NCI-H2227 treated with DMSO at 0.1 percent for 48 hours (cell line): ENCODE measurements at regions not wholly inside any gene's neighbourhood (a gene's known extent, or its start where the extent isn't known, plus 50 kb on each side); places are given as distances from the start of the nearest gene placed in this dataset.
A peak's percentile ranks its signal among the peaks of the same experiment; 100 is the strongest.
"Not testable (repeated sequence)": the region's sequence is repeated elsewhere in the genome, so short reads cannot be mapped to it uniquely, and the experiment has no call there.

Experiments used
- DNase-seq: peaks from one replicate; lab custom pipeline; 2025; lab: John Stamatoyannopoulos, UW

DNA sequence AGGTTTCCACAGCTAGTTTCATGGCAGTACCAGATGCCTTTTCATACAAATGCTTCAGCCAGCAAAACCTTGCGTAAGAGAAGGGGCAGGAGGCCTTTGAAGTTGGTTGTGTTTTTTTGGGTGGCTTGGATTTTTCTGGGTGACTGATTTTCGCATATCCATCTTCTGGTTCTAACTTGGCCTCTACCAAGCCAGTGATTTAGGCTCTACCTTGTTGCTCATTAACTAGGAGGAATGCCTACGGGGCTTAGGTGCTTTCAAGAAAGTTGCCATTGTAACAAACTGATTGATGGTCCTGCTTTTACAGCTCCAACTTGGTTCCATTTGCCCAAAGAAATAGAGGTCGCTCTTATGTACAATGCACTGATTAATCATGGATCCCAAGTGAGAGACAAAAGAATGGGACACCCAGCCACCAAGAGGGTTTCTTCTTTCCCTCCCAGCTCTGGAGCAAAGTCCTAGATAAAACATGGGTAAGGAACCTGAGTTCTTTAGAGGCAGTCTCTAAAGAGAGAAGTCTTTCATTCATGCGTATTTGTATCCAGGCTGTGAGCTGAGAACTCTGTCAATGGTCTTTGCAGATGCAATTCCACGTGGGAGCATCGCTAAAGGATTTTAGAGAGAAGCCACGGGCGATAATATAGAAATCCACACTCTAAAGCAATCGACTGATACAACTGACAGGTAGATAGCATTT, 92.1 kb upstream of the FGFR2 start:
- DNase-seq = no peak

DNA sequence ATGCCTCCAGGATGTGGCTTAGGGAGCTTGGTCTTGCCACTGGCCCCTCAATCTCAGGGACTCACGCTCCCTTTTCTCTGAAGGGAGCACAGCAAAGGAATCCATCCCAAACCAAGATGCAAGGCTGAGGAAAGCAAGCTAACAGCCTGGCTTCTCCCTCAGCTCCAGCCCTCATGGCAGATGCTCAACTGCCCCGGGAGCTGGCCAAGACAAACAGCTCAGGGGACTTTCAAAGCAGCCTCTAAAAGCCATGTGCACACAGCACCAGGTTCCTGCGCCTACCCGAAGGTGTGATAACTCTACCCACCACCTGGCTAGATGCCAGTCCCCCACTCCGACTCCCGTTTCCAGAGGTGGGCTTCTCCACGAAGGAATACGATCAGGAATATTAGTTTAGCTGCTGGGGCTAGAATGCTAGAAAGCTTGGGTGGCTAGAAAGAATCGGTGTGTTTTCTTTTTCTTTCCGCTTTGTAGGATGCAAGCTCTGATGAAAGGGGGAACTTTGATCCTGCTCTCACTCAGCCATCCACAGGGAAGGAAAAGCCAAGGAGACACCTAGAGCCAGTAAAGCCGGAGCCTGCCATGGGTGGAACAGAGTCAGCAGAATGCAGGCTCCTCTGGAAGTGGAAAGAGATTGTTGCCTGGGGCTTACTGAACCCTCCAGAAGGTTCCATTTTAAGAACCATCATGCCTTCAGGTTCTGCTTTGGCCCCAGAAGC, 89.0 kb upstream of the FGFR2 start:
- no peak for DNase-seq

DNA sequence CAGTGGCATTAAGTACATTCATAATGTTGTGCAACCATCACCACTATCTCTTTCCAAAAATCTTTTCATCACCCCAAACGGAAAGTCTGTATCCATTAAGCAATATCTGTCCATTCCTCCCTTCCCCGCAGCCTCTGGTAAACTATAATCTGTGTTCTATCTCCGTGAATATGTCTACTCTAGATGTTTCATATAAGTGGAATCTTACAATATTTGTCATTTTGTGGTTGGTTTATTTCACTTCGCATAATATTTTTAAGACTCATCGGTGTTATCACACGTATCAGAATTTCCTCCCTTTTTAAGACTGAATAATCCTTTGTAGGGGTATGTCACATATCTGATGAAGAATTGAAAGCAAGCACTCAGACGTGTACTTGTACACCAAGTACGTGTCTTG, 86.0 kb upstream of the FGFR2 start:
- DNase-seq = no peak

DNA sequence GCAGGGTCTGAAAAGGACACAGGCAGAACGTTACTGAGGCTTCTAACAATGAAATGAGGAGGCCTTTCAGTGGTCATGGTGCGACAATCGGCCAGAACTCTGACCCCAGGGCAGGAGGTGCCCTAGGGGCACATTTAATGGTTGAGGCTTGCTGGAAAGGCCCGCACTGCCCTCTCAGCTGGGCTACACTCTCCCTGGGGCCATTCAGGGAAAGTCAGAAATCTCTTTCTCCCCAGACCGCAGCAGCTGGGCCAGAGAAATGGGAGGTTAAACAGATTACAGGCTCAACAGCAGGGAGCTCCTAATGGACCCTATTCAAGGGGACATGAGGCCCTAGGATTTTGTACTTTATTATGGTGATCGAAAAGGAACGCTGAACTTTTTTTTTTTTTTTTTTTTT, 85.6 kb upstream of the FGFR2 start:
- no peak for DNase-seq

DNA sequence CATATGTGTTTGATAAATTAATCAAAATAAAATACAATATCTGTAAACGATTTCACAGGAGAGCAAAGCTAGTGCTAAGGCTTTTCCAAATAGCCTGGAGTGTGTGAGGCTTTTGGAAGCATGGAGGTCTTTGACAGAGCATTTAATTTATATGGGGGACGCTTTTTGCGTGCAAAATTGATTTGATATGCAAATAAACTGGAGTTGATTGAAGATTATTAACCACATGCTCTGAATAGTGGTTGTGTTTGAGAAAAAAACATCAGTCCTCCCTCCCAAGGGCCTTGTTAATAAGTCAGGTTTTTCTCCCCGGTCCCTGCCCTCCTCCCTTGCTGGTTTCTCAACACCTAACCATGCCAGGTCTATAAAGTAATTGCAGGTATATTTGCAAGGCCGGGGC, 85.1 kb upstream of the FGFR2 start:
- DNase-seq = no peak

DNA sequence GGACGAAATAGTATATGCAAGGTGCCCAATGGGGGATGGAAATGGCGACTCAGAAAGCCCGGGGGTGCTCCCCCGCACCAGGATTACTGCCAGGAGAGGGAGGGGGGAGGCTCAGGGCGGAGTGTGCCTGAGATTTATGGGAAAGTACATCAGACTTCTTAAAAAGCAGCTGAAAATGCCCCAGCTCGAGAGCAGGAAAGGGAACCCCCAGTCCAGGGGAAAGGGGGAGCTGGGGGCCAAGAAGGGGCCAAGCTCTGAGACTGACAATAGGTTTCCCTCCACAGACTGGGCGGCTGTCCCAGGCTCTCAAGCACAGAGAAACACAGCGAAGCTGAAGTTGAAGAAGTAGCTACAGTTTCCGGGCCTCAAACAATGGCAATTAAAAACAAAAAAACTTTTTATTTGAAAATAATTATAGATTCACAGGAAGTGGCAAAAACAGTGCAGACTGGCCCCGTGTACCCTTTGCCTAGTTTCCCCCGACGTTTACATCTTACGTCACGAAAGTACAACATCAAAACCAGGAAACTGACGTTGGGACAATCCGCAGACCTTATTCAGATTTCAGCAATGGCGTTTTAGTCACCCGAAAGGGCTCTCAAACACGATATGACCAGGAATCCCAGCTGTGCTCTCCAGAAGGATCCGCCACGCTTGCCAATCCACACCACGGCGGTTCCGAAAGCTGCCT, 83.9 kb upstream of the FGFR2 start:
- DNase-seq = no peak

DNA sequence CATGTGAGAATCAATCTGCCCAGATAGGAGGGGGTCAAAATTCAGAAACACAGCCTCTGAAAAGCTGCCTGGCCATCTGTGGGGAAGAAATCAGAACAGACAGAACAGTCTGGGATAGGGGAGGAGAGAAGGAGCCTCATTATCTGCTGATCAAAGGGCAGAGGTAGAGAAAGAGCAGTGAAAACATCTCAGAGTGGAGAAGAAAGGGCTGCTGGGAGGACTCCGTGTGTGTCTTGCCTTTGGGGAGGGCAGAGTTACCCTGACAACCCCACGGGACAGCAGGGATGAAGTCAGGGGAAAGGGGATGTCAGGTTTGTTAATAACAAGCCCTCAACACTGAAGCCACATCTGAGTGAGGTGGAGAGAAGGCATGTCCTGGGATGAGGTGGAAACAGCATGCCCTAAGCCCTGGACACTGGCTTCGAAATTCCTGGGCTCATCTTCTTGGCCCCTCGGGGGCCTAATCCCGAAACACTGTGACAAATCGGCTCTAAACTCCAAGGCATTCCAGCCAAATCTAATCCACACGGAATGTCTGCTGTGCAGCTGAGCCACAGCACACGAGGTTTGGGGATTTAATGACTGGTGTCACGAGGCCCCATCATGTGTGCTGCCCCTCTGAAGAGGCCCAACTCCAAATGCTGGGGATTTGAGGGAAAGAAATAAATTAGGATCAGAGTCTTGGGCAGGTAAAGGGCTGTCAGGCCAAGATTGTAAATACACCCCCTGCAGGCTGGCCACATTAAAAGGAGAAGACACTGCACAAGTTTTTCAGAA, 82.8 kb upstream of the FGFR2 start:
- DNase-seq = no peak

DNA sequence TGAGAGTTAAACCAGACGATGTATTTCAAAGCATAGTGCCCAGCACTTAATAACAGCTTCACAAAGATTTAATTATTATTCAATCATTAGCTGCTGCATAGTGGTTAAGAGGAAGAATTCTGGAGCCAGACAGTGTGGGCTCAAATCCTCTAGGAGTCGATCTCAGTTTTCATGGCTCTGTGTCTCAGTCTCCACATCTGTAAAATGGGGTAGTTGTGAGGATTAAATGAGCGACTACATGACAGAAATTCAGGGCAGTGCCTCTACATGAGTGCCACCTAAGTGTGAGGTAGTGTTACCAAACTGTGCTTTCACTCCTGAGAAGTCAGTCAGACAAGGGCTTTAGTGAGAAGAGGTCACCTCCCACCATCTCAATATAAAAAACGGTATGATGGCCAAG, 81.7 kb upstream of the FGFR2 start:
- DNase-seq = no peak

DNA sequence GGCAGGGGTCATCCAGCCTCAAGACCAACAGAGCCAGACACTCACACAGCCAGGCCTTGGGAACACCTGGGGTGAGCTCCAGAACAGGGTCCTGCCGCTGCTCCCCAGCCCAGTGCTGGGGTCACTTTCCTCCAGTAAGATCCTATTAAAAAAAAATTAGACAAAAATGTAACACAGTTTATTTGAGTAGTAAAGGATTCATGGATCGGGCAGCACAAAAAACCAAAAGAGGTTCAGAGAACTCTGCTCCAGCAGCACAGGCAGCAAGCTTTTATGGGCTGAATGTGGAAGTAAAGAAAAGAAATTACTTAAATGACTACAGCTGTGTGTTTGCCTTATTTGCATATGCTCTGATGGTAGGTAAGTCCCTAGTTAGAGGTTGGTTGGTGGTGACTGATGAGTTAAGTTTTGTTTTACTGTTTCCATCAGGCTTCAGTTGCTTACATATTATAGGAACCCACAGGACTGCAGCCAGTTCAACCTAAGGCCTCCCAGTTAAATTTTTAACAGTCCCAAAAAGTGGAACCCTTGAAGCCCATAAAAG, 80.5 kb upstream of the FGFR2 start:
- DNase-seq = no peak

DNA sequence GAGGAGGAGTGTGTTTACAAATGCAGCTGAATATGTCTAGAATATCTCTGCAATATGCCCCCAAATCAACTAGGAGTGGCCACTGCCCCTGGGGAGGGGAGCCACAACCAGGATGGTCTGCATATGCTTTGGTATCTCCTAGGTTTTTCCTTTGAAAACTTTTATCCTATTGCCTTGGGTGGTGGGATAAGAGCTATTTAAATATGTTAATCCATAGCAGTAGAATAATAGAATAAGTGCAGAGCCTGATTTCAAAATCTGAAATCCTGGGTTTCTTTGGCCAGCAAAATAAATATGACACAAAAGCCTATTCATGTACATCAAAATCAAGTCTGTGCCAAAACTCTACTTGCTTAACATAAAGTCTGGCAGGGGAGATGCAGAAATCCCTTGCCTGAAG, 79.6 kb upstream of the FGFR2 start:
- no peak for DNase-seq

DNA sequence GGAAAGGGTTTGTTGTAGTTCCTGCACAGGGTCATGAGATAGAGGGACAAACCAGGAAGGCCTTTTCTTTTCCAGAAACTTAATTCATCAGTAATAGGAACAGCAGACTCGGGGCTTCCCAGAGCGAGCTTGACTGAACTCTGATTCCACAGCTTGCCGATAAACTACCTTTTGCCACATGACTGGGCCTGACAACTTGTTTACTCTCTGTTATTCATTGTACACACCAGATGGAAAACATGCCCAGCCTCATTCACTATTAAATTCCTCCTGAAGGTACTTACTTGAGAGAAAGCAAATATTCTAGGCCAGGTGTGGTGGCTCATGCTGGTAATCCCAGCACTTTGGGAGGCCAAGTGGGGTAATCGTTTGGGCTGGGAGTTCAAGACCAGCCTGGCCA, 77.1 kb upstream of the FGFR2 start:
- DNase-seq = no peak

DNA sequence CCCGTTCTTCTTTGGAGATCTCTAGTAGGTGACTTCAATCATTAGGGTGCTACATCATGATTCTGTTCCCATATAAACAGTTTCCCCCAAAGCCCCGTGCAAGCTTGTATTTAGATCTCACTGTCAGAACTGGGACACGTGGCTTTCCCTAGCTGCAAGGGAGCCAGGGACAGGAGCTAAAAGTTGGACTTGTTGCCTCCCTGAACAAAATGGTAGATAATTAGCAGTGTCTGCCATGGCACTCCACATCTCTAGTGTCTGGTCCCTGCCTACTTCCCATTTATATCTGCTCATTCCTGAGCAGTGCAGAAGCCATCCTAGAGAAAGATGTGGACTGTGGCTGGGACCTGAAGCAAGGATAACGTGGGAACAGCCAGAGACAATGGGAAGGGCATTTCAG, 76.6 kb upstream of the FGFR2 start:
- no peak for DNase-seq

DNA sequence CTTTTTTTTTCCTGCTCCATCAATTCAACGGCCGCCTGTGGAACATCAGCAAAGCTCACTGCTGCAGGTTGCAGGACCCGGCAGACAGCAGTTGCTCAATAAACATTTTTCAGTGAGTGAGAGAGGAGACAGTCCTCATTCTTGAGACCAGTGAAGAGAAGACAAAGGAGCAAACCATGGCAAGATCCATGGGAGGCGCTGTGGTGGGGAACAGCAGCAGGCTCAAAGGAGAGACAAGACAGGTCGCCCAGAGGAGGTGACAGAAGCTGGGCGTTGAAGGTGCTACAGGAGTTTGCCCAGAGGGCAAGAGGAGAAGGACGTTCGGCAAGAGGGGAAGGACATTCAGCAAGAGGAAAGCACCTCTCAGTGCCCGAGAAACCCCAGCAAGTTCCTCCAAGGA, 74.5 kb upstream of the FGFR2 start:
- DNase-seq = no peak

DNA sequence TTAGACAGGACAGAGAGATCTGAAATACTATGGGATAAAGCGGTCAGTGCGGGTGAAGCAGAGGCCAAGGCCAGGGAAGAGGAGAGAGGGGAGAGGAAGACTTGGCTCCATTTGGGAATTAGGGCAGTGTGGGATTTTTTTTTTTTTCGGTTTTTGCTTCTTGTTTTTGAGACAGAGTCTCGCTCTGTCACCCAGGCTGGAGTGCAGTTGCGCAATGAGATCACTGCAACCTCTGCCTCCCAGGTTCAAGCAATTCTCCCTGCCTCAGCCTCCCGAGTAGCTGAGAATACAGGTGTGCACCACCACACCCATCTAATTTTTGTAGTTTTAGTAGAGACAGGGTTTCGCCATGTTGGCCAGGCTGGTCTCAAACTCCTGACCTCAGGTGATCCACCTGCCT, 71.6 kb upstream of the FGFR2 start:
- not testable (repeated sequence) for DNase-seq

DNA sequence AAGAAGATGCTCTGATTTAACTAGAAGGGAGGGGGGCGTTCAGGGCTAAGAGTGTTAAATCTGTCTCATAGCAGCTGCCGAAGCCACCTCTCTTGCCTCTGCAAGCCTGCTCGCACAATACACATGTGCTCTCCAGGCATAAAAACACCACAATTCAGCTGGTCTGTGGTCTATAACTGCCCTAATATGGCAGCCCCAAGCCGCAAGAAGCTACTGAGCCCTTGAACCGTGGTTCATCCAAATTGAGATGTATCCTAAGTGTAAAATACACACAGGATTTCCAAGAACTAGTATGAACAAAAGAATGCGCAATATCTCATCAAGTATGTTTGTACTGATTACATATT, 70.8 kb upstream of the FGFR2 start:
- no peak for DNase-seq

DNA sequence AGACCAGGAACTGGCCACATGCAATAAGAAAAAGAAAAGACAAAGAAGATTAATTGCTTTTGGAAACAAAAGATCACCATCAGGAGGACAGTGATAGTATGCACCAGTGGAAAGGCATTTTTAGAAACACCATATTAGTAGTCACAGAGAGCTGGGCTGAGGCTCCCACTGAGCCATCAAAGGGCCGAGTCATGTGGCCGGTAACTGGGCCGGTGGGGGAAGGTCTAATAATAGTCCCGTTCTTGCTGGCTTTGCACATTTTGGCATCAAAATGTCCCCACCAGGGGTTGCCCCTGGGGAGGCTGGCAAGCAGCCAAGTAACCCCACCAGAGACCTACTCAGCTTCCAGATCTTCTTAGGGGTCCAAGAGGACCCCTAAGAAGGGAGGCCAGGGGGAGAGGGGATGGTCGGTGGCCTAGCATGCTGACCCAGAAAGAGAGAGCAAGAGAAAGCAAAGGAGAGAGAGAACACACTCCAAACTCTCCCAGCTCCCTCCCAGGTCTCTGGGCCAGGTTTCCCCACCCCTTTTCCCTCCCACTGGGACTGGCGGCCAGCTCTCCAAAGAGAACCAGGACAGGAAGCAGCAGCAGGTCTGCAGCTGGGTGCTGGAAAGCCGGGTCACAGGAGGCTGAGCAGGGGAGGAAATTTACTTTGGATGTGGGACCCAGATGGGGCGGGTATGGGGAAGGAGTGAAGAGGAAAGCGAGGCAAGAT, 70.2 kb upstream of the FGFR2 start:
- peak; percentile 66 for DNase-seq

DNA sequence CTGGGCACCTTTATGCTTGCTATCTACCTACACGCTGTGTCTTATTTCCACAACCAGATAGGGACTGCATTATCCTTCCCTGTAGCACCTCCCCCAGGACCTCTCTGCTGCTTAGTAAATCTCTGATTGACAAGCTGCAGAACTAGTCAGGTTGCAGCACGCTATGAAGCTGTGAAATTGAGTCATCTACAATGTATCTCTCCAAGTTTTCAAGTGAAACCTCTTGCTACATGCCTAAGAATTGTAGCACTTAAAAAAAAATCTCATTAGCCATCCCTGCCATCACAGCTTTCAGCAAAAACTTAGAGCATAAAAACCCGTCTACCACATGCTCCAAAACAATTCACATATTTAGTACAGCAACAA, 69.7 kb upstream of the FGFR2 start:
- no peak for DNase-seq

DNA sequence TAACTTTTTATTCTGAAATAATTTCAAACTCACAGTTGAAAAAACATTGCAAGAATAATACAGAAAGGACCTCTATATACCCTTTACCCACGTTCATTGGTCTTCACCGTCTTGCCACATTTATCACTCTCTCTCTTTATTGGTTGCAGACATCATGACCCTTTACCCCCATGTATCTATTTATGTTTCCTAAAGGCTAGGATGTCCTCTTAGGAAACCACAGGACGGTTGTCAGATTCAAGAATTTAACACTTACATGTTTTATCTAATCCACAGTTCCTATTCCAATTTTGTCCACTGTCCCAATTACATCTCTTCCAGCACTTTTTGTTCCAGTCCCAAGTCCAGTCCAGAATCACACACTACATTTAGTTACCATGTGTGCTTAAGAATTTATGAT, 67.6 kb upstream of the FGFR2 start:
- no peak for DNase-seq

DNA sequence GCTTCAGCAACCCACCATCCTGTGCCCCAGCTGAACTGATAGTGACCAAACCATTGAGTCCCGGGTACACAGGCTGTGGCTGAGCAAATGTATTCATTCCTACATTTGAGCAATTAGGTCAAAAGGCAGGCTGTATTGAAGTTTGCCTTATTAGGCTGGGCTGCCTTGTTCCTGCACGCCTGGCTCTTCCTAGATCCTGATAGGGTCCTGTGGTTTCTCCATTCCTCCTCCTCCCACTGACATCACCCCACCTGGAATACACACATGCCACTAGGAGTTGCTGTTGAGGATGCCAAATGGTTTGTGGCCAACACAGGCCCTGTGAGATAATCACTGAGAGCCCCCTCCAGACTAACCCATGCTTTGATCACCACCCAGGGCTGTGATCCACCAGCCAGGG, 66.4 kb upstream of the FGFR2 start:
- no peak for DNase-seq

DNA sequence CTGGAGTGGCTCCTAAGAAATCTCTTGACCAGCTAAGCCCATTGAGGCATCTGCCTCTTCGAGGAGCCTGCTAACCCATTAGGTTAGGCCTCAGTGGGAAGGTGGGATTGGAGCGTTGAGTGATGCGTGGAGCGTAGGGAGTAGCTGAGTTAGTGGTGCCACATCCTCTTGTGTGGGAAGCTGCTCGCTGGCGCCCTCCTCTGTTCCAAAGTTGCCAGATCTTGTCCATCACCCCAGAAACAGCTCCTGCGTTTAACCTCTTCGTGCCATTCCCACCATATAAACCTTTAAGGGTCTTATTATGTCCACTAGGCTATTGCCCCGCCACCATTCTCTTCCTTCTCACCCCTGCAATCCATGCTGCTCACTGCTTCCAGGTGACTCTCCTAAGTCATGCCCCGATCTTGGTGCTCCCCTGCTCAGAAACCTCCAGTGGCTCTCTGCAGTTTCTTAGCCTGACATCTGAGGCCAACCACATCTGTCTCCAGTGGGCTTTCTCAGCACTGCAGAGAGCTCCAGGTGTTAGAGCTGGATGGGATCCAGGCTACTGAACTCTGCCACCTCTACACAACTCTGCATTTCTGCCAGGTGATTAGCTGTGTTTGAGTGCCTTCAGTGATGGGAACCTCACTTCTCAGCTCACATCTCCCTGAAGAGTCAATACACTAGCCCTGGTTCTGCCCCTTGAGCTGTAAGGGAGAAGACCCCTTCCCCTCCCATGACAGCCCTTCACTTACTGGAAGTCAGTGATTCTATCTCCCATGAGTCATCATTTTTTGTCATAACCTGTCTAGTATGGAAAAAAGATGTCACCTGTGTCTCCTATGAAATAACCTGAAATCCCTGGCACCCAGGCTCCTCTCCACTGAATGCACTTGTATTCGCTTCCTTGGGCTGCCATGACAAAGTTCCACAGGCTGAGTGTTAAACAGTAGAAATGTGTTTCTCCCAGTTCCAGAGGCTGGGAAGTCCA, 65.0 kb upstream of the FGFR2 start:
- DNase-seq = no peak

DNA sequence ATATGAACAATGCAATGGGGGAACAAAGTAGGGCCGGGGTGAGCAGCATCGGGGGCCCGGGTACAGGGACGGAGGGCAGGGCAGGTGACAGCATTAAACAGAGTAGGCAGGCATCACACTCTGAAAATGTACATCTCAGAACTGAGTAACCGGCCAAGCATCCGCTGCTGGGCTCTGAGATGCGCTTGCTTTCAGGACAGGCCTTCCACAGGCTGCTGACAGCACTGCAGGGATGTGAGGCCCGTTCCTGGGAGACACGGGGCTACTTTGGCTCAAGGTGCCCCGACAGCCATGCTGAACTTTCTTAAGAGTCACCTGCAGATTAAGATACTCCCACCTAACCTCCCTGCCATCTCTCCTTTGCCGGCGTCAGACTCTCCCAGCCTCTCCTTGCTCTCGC, 64.3 kb upstream of the FGFR2 start:
- no peak for DNase-seq
